ENCODE measurements at regions not wholly inside any gene's neighbourhood (a gene's known extent, or its start where the extent isn't known, plus 50 kb on each side); places are given as distances from the start of the nearest gene placed in this dataset.
"Not testable (repeated sequence)": the region's sequence is repeated elsewhere in the genome, so short reads cannot be mapped to it uniquely, and the experiment has no call there.

DNA sequence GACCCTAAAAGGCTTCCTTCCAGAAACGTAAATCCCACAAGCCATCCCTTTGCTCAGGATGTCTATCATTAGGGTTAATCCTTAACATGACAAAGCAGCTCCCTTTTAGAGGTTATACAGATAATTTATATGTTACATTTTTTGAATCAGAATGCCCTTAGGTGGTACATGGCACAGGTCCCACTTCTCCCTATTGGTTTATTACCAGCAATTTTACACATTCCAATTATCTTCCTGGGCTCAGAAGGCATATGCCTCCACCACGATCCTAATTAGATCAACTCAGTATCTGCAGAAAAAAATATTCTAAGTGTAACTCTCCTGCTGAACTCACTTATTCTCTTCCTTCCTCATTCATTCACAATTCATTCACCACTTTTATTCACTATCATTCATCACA is 507.0 kb upstream of the MAP2 start:
- TF ChIP-seq FOXA1 (IDR thresholded peaks at IDR 0.05) = no peak
- no peak for TF ChIP-seq L3MBTL2 (conservative IDR thresholded peaks at IDR 0.05)
- TF ChIP-seq LEF1 (IDR thresholded peaks at IDR 0.05; ENCODE audit: borderline replicate concordance) = no peak
- TF ChIP-seq TARDBP (IDR thresholded peaks at IDR 0.05) = no peak
- no peak for TF ChIP-seq CTBP1 (IDR thresholded peaks at IDR 0.05; ENCODE audit: borderline replicate concordance)
- TF ChIP-seq, protein P1, sequence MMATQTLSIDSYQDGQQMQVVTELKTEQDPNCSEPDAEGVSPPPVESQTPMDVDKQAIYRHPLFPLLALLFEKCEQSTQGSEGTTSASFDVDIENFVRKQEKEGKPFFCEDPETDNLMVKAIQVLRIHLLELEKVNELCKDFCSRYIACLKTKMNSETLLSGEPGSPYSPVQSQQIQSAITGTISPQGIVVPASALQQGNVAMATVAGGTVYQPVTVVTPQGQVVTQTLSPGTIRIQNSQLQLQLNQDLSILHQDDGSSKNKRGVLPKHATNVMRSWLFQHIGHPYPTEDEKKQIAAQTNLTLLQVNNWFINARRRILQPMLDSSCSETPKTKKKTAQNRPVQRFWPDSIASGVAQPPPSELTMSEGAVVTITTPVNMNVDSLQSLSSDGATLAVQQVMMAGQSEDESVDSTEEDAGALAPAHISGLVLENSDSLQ (IDR thresholded peaks at IDR 0.05) = no peak
- no peak for TF ChIP-seq FOXM1 (IDR thresholded peaks at IDR 0.05; ENCODE audit: borderline replicate concordance)
- TF ChIP-seq BHLHE40 (IDR thresholded peaks at IDR 0.05; ENCODE audit: borderline replicate concordance) = no peak
- TF ChIP-seq FOXK2 (IDR thresholded peaks at IDR 0.05) = no peak
- TF ChIP-seq ZNF384 (IDR thresholded peaks at IDR 0.05) = no peak
- TF ChIP-seq NFRKB (IDR thresholded peaks at IDR 0.05) = no peak
- no peak for DNase-seq (ENCODE audit: extremely low spot score)
- POLR2A ChIA-PET = no interaction called here
- CTCF ChIA-PET = no interaction called here

- DNase-seq (ENCODE audit: extremely low spot score); POLR2A ChIA-PET; CTCF ChIA-PET: not testable (repeated sequence)
Observed at GRCh38 chr2:208921358-208921757, 502.5 kb upstream of the MAP2 start.

- TF ChIP-seq CTBP1 (IDR thresholded peaks at IDR 0.05; ENCODE audit: borderline replicate concordance) (no peak), SUZ12 (IDR thresholded peaks at IDR 0.05) (no peak), L3MBTL2 (conservative IDR thresholded peaks at IDR 0.05) (no peak), SP1 (IDR thresholded peaks at IDR 0.05) (no peak), FOXM1 (IDR thresholded peaks at IDR 0.05; ENCODE audit: borderline replicate concordance) (no peak), FOXA1 (IDR thresholded peaks at IDR 0.05) (no peak), NFRKB (IDR thresholded peaks at IDR 0.05) (no peak), BHLHE40 (IDR thresholded peaks at IDR 0.05; ENCODE audit: borderline replicate concordance) (no peak), LEF1 (IDR thresholded peaks at IDR 0.05; ENCODE audit: borderline replicate concordance) (no peak), ARNT (IDR thresholded peaks at IDR 0.05) (no peak), TARDBP (IDR thresholded peaks at IDR 0.05) (no peak), HDGF (IDR thresholded peaks at IDR 0.05; ENCODE audit: borderline replicate concordance) (no peak)
- TF ChIP-seq, protein P1 (IDR thresholded peaks at IDR 0.05) = no peak
- POLR2A ChIA-PET = no interaction called here
- CTCF ChIA-PET = no interaction called here
- DNase-seq (ENCODE audit: extremely low spot score) = no peak
Observed at GRCh38 chr2:208927867-208928266, 496.0 kb upstream of the MAP2 start.

GRCh38 chr2:208929139-208929864 is 494.5 kb upstream of the MAP2 start:
- no peak for DNase-seq (ENCODE audit: extremely low spot score)
- TF ChIP-seq LEF1 (IDR thresholded peaks at IDR 0.05; ENCODE audit: borderline replicate concordance) = no peak
- TF ChIP-seq, protein P1 (IDR thresholded peaks at IDR 0.05) = no peak
- TF ChIP-seq L3MBTL2 (conservative IDR thresholded peaks at IDR 0.05) = no peak
- no peak for TF ChIP-seq HDGF (IDR thresholded peaks at IDR 0.05; ENCODE audit: borderline replicate concordance)
- TF ChIP-seq TARDBP (IDR thresholded peaks at IDR 0.05) = no peak
- POLR2A ChIA-PET = no interaction called here
- CTCF ChIA-PET = no interaction called here

DNA sequence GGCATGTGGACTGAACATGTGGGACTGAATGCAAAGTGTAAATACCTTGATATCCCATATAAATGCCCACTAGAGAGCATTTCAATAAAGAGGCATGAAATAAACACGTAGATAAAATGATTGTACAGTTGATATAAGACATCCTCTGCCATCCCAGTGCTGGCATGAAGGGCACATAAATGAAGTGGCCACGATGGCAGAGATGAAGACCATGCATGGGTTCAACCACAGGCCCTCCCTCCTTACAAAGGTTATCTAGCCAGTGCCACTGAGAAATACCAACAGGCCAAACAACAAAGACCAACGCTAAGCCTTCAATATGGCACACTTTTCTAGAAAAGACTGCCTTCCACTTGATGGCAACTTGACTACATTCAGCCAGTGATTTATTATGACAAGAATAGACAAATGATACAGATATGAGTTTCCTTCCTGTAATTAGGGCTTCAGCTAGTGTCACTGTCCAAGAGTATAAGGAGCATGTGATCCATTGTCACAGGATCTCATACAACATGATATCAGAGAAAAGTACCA is 493.9 kb upstream of the MAP2 start:
- ChIA-PET POLR2A (no interaction called here), CTCF (no interaction called here)
- TF ChIP-seq FOXK2 (IDR thresholded peaks at IDR 0.05) = no peak
- TF ChIP-seq, protein P1 (IDR thresholded peaks at IDR 0.05) = no peak
- TF ChIP-seq FOXA1 (IDR thresholded peaks at IDR 0.05) = no peak
- TF ChIP-seq HDGF (IDR thresholded peaks at IDR 0.05; ENCODE audit: borderline replicate concordance) = no peak
- no peak for TF ChIP-seq ELF4 (IDR thresholded peaks at IDR 0.05)
- TF ChIP-seq L3MBTL2 (conservative IDR thresholded peaks at IDR 0.05) = no peak
- TF ChIP-seq SUZ12 (IDR thresholded peaks at IDR 0.05) = no peak
- TF ChIP-seq TARDBP (IDR thresholded peaks at IDR 0.05) = no peak
- TF ChIP-seq LEF1 (IDR thresholded peaks at IDR 0.05; ENCODE audit: borderline replicate concordance) = no peak
- TF ChIP-seq SP1 (IDR thresholded peaks at IDR 0.05) = no peak
- no peak for TF ChIP-seq NFRKB (IDR thresholded peaks at IDR 0.05)
- no peak for TF ChIP-seq FOXM1 (IDR thresholded peaks at IDR 0.05; ENCODE audit: borderline replicate concordance)
- no peak for TF ChIP-seq CTBP1 (IDR thresholded peaks at IDR 0.05; ENCODE audit: borderline replicate concordance)
- no peak for TF ChIP-seq ARNT (IDR thresholded peaks at IDR 0.05)
- TF ChIP-seq ZNF384 (IDR thresholded peaks at IDR 0.05) = no peak
- no peak for TF ChIP-seq BHLHE40 (IDR thresholded peaks at IDR 0.05; ENCODE audit: borderline replicate concordance)
- DNase-seq (ENCODE audit: extremely low spot score) = no peak

DNA sequence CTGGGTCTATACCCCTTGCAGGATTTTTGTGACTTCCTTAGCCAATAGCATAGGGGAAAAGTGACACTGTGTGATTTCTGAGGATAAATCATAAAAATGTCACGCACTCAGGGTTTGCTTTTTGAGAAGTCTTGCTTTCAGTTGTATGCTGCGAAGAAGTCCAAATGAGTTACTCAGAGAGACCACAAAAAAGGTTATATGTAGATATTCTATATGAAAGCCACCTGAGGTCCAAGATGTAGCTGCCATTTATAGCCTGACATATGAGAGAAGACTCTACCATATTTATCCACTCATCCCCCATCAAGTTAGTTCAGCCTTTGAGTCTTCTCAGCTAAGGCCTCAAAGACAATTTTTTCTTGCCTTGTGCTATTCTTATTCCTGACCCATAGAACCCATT is 488.3 kb upstream of the MAP2 start:
- TF ChIP-seq FOXM1 (IDR thresholded peaks at IDR 0.05; ENCODE audit: borderline replicate concordance) (no peak), TARDBP (IDR thresholded peaks at IDR 0.05) (no peak), HDGF (IDR thresholded peaks at IDR 0.05; ENCODE audit: borderline replicate concordance) (no peak), ZNF384 (IDR thresholded peaks at IDR 0.05) (no peak)
- POLR2A ChIA-PET = no interaction called here
- CTCF ChIA-PET = no interaction called here
- DNase-seq (ENCODE audit: extremely low spot score) = no peak
